Lower leg skin (tissue), 3 donors: ENCODE measurements at regions not wholly inside any gene's neighbourhood (a gene's known extent, or its start where the extent isn't known, plus 50 kb on each side); places are given as distances from the start of the nearest gene placed in this dataset.

ENCODE experiments used
- CTCF ChIP-seq, 3 donors: fragments of 450-650 bp; IDR thresholded peaks; one replicate each; pipeline ENCODE4 v1.5.1; 2016; ENCODE audit warnings: antibody characterized with exemption in 3 of 3, mild to moderate bottlenecking in 3 of 3, moderate library complexity in 2 of 3
- POLR2A ChIP-seq, 2 donors: fragments of 450-650 bp; IDR thresholded peaks; one replicate each; pipeline ENCODE4 v1.6.1; 2016 to 2017; ENCODE audit warnings: antibody characterized with exemption in 2 of 2, mild to moderate bottlenecking in 1 of 2, moderate library complexity in 1 of 2

GRCh38 chr16:64687123-64687522 is 434.7 kb downstream of the CDH11 start:
- TF ChIP-seq CTCF (IDR thresholded peaks at IDR 0.05), result no peak
- no peak for TF ChIP-seq POLR2A (IDR thresholded peaks at IDR 0.05)
